ENCODE measurements at regions not wholly inside any gene's neighbourhood (a gene's known extent, or its start where the extent isn't known, plus 50 kb on each side); places are given as distances from the start of the nearest gene placed in this dataset.
A peak's percentile ranks its signal among the peaks of the same experiment; 100 is the strongest.

GRCh38 chr3:104908761-104909160 lies 457.9 kb upstream of the ALCAM start:
- no peaks in the 10 kb centered on the region for H3K27me3 ChIP-seq (ENCODE audit: control insufficient read depth, insufficient read depth, low read length)
- peaks cover 0 to 7% (median 0%) of the 10 kb centered on the region in 3 donors for H3K4me1 ChIP-seq (ENCODE audit: control insufficient read depth in 2 of 3, insufficient read depth in 2 of 3, low read depth in 1 of 3, low read length in 3 of 3)
- TF ChIP-seq CTCF (IDR thresholded peaks at IDR 0.05; ENCODE audit: borderline replicate concordance, extremely low read depth, insufficient read depth): no peak
- FAIRE-seq (no peak), DNase-seq (peak in 2 of 5 donors; percentile 18 to 24)
- no peaks in the 10 kb centered on the region for H3K9me3 ChIP-seq (ENCODE audit: control insufficient read depth in 2 of 3, insufficient read depth in 1 of 3, low read length in 3 of 3)
- H3K4me3 ChIP-seq (ENCODE audit: low read length in 3 of 3): no peak overlapping the region
- intact Hi-C loops (cut with DNase I): no loop called here
- H3K36me3 ChIP-seq (ENCODE audit: control insufficient read depth in 2 of 3, insufficient read depth in 3 of 3, low read length in 3 of 3): no peaks in the 10 kb centered on the region
- no peak overlapping the region for H3K27ac ChIP-seq (ENCODE audit: low read depth in 2 of 2, low read length in 2 of 2)
- H3K9ac ChIP-seq (ENCODE audit: low read length in 3 of 3): no peak overlapping the region

- Histone ChIP-seq H3K9me3 (ENCODE audit: control insufficient read depth in 2 of 3, insufficient read depth in 1 of 3, low read length in 3 of 3) (no peaks in the 10 kb centered on the region), H3K4me3 (ENCODE audit: low read length in 3 of 3) (no peak overlapping the region), H3K9ac (ENCODE audit: low read length in 3 of 3) (no peak overlapping the region), H3K27ac (ENCODE audit: low read depth in 2 of 2, low read length in 2 of 2) (no peak overlapping the region), H3K36me3 (ENCODE audit: control insufficient read depth in 2 of 3, insufficient read depth in 3 of 3, low read length in 3 of 3) (no peaks in the 10 kb centered on the region), H3K27me3 (ENCODE audit: control insufficient read depth, insufficient read depth, low read length) (no peaks in the 10 kb centered on the region), H3K4me1 (ENCODE audit: control insufficient read depth in 2 of 3, insufficient read depth in 2 of 3, low read depth in 1 of 3, low read length in 3 of 3) (peaks cover 0 to 7% (median 0%) of the 10 kb centered on the region in 3 donors)
- FAIRE-seq (no peak), DNase-seq (peak in 3 of 5 donors; percentile 50 to 83 (median 63))
- no peak for TF ChIP-seq CTCF (IDR thresholded peaks at IDR 0.05; ENCODE audit: borderline replicate concordance, extremely low read depth, insufficient read depth)
- intact Hi-C loops (cut with DNase I): no loop called here
These were observed 457.5 kb upstream of the ALCAM start for GRCh38 chr3:104909198-104909597.

GRCh38 chr3:104909721-104910120 lies 457.0 kb upstream of the ALCAM start:
- no peaks in the 10 kb centered on the region for H3K9me3 ChIP-seq (ENCODE audit: control insufficient read depth in 2 of 3, insufficient read depth in 1 of 3, low read length in 3 of 3)
- H3K27me3 ChIP-seq (ENCODE audit: control insufficient read depth, insufficient read depth, low read length): no peaks in the 10 kb centered on the region
- no peaks in the 10 kb centered on the region for H3K36me3 ChIP-seq (ENCODE audit: control insufficient read depth in 2 of 3, insufficient read depth in 3 of 3, low read length in 3 of 3)
- no peak overlapping the region for H3K27ac ChIP-seq (ENCODE audit: low read depth in 2 of 2, low read length in 2 of 2)
- intact Hi-C loops (cut with DNase I): no loop called here
- H3K4me1 ChIP-seq (ENCODE audit: control insufficient read depth in 2 of 3, insufficient read depth in 2 of 3, low read depth in 1 of 3, low read length in 3 of 3): peaks cover 0 to 7% (median 0%) of the 10 kb centered on the region in 3 donors
- FAIRE-seq (no peak), DNase-seq (no peak)
- no peak overlapping the region for H3K9ac ChIP-seq (ENCODE audit: low read length in 3 of 3)
- no peak for TF ChIP-seq CTCF (IDR thresholded peaks at IDR 0.05; ENCODE audit: borderline replicate concordance, extremely low read depth, insufficient read depth)
- H3K4me3 ChIP-seq (ENCODE audit: low read length in 3 of 3): no peak overlapping the region

- Histone ChIP-seq H3K9me3 (ENCODE audit: control insufficient read depth in 2 of 3, insufficient read depth in 1 of 3, low read length in 3 of 3) (no peaks in the 10 kb centered on the region), H3K4me1 (ENCODE audit: control insufficient read depth in 2 of 3, insufficient read depth in 2 of 3, low read depth in 1 of 3, low read length in 3 of 3) (peaks cover 0 to 7% (median 0%) of the 10 kb centered on the region in 3 donors), H3K27me3 (ENCODE audit: control insufficient read depth, insufficient read depth, low read length) (no peaks in the 10 kb centered on the region), H3K9ac (ENCODE audit: low read length in 3 of 3) (no peak overlapping the region), H3K36me3 (ENCODE audit: control insufficient read depth in 2 of 3, insufficient read depth in 3 of 3, low read length in 3 of 3) (no peaks in the 10 kb centered on the region), H3K4me3 (ENCODE audit: low read length in 3 of 3) (no peak overlapping the region), H3K27ac (ENCODE audit: low read depth in 2 of 2, low read length in 2 of 2) (no peak overlapping the region)
- TF ChIP-seq CTCF (IDR thresholded peaks at IDR 0.05; ENCODE audit: borderline replicate concordance, extremely low read depth, insufficient read depth): no peak
- intact Hi-C loops (cut with DNase I): no loop called here
- no peak for DNase-seq
- no peak for FAIRE-seq
These were observed 455.3 kb upstream of the ALCAM start for GRCh38 chr3:104911376-104911775.
